HG03460 (cell line): ENCODE measurements at regions not wholly inside any gene's neighbourhood (a gene's known extent, or its start where the extent isn't known, plus 50 kb on each side); places are given as distances from the start of the nearest gene placed in this dataset.
"Not testable (repeated sequence)": the region's sequence is repeated elsewhere in the genome, so short reads cannot be mapped to it uniquely, and the experiment has no call there.

Experiments used
- ATAC-seq: cut with Tn5 transposase; IDR thresholded peaks from one replicate; pipeline ENCODE4 v1.9.1; 2021; ENCODE audit not compliant: unreplicated experiment

DNA sequence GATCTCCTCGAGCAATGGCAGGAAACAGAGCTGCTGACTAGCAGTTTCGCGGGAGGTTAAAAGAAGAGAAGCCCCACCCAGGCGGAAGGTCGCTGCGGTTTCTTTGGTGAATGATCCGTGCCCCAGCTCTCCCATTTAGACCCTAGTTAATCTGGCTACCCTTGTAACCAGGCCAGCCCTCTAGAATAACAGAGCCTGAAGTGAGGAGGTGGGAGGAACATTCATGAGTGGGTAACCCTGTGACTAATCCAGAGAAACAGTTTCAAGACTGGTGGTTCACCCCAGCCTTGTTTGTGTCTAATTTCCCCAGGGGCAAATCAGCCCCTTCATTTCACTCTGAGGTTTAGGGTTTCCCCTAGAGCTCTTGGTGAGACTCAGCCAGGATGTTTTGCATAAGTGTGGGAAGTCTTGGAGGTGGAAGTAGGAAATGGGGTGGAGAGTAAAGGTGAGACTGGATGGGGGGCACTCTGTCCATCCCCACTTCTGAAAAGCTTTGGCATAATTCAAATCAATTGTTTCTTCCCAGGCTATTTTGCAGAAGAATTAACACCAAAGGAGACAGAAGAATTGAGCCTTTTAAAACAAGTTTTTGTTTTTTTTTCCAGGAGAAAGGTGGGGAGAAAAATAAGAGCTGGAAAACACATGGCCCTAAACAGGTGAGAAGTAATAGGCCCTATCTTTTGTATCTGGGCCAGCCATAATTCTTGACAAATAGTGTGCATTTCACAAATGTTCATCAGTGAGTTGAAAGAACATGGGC, 303.1 kb downstream of the RPLP1 start:
- ATAC-seq: peak; percentile 87

DNA sequence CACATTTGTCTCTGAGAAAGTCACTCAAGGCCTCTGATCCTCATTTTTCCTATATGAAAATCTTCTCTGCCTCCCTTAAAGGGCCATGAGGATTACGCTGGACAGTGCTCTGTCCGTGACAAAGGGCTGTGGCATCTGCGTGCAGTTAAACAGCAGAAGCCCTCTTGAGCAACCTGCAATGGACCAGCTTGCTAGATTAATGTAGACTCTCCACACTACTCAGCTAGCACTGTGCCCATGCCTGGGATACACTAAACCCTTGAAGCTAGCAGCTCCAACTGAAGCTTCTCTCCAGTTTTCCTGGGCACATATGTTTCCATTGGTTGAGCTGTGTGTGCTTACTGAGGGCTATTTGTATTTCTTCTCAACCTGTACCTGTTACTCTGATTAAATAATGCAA, 303.8 kb downstream of the RPLP1 start:
- ATAC-seq: no peak

DNA sequence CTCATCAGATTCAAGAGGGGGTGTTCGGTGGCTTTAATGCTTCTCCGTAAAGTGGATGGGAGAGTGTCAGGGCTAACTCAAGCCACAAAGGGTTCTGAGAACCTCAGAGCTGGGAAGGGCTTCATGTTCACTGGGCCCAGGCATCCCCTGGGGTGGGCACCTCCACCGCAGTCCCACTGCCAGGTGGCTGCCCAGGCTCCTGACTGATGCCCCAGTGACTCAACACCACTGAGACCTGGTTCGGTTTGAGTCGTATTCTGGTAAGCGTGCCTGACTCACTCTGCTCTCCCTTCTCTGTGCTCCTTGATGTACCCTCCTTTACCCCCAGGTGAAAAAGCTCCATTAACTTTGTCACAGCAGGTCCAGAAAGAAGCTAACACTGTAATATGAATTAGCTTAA, 304.6 kb downstream of the RPLP1 start:
- no peak for ATAC-seq

DNA sequence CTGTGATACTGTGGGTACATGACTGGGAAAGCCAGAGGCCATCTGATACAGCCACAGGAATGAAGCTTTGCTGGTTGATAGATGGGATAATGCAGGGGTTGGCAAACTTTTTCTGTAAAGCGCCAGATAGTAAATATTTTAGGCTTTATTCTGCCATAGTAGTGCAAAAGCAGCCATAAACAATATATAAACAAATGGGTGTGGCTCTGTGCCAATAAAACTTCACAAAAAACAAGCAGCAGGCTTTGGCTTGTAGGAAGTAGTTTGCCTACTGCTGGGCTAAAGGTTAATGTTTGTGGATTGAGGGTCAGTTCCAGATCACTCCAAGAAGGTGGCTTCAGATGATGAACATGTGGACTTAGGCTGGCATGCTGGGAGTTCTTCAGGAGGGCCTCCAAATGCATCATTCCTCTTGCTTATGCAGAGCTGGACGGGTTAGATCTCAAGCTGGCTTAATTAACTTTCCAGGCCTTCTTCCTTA, 305.7 kb downstream of the RPLP1 start:
- ATAC-seq: no peak

DNA sequence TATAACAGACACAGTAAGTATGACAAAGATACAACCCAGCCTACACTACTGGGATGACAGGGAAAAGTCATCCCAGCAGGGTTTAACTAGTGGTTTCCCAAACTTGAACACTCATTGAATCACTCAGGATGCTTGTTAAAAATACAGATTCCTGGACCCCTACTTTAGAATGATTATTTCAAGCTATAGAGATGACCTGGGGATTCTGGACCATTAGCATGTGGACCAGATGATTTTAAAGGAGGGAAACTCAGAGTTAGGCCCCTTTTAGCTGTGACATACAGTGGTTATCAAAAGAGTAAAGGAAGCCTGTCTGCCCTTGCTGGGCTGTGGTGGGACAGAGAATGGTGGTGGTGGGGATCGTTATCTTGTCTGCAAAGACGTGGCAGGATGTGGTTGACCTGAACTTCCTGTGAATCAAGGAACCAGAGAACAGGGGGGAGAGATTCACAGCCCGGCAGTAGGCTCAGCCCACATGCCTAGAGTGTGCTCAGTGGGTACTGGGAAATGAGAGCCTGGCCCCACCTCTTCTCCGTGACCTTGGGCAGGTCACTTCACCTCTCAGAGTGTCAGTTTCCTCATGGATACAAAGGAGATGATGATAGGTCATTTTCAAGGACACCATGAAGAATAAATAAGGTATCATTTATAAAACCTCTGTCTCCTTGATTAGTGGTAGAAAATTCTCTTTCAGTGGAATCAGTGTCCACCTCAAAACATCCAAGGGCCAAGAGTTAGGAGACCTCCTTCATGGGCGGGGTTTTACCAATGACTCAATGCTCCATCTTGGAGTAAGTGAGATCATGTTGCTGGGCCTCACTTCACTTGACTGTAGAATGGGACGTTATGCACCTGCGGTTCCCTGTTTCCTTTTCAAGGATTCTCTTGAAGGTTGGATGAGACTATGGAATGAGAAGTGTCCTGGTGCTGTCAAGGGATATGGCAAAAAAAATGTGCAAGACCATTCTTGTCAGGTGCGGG, 306.5 kb downstream of the RPLP1 start:
- ATAC-seq: peak; percentile 38

DNA sequence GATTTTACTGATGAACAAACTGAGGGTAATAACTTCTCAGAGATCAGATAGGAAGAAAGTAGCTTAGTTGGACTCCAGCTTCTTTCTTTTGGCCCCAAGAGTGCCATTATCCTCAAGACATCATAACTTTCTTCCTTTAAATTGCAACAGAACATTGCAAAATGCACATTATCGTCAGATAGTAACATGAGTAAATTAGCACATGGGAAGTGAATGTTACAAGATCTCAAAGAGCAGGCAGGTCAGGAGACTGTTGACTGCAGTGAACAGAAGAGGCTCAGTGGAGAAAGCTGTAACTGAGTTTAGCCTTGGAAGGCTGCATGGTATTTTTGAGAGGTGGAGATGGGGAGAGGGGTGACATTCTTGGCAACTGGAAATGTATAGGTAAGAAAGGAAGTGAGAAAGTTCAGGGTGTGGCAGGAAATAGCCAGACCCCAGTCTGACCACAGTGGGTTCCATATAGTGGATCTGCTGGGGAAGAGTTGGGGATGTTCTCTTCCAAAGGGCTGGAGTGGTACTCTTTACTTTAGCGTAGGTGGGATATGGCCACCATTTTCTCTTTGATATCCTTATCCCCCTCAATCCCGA, 307.7 kb downstream of the RPLP1 start:
- no peak for ATAC-seq

DNA sequence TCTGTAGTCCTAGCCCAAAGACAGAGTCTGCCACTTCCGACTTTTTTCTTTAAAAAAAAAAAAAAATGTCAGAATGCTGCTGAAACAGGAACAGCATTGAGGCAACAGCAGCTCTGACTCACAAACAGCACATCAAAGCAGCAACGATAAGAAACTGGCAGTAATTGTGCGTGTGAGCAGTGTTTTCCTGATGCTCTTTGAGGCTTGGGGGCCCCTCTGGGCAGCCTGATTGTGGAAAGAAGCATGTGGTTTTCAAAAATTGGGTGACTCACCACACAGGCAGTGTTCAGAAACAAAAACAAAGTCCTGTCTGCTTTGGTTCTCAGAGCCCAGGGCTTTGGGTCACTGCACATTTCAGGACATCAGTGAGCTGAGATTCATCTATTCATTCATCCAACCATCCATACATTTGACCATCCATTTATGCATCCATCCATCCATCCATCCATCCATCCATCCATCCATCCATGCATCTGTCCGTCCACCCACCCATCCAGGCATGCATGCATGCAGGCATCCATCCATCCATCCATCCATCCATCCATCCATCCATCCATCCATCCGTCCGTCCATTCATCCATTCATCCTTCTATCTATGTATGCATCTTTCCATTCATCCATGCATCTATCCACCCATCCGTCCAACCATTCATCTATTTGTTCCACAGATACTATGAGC, 308.4 kb downstream of the RPLP1 start:
- ATAC-seq: no peak

DNA sequence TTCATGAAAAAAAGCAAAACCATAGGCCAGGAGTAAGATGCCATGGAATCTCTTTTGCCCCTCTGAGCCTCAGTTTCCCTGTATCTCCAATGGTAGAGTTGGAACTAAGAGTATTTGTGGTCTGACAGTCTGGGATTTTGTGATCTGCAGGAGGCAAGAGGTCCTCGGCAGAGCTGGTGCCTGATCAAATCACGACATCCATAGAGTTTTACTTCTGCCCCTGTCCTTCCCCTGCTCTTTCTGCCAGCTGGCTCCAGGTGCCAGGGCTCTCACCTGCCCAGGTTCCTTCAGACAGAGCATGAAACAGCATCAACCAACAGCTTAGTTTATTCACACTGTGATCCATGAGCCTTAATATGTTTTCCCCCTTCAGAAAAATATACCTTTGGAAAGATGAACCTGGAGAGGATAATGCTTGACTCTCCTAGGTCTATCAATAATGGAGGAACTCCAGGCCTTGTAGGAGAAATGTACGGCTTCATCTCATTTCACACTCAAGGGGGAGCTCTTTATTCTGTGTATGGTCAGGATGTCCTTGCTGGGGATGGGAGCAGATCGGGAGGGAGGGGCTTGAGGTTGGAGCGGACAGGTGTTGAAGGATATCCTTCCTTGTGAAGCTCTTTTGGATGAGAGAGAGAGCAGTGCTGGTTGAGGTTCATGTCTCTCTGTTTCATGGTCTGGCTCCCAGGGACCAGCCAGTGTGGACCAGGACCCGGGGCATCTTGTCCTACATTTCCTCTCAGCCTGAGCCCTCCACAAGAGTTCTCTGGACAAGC, 309.9 kb downstream of the RPLP1 start:
- ATAC-seq: no peak

DNA sequence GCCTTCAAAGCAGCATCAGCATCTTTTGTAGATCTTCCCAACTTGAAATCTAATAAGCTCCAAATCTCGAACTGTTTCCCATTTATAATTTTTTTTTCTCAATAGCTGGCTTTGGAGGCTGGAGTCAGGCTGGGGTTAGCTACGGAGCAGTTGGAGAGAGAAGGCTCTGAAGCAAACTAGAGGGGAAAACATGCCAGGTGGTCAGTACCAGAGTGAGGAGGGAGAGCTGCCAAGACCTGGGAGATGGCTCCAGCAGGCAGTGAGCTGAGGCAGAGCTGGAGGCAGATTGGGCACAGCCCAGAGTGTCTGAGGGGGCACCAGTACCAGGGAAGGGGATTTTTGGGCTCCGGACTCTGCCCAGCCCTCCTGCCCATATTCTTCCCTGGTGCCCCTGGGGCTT, 311.2 kb downstream of the RPLP1 start:
- no peak for ATAC-seq

DNA sequence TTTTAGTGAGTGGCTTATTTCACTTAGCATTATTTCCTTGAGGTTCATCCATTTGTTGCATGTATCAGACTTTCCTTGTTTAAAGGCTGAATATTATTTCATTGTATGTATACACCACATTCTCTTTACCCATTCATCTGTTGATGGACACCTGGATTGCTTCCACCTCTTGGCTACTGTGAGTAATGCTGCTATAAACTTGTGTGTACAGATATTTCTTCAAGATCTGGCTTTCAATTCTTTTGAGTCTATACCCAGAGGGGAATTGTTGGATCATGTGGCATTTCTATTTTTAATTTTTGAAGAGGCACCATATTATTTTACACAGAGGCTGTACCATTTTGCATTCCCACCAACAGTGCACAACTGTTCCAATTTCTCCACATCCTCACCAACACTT, 313.5 kb downstream of the RPLP1 start:
- no peak for ATAC-seq

DNA sequence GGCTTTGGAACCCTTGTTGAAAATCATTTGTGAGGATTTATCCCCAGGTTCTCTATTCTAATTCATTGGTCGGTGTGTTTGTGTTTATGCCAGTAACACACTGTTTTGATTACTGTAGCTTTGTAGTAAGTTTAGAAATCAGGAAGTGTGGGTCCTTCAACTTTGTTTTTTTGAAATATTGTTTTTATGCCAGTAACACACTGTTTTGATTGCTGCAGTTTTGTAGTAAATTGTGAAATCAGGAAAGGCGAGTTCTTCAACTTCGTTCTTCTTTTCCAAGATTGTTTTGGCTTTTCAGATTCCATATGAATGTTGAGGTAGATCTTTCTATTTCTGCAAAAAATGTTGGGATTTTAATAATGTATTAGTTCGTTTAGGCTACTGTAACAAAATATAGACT, 314.6 kb downstream of the RPLP1 start:
- ATAC-seq: no peak

DNA sequence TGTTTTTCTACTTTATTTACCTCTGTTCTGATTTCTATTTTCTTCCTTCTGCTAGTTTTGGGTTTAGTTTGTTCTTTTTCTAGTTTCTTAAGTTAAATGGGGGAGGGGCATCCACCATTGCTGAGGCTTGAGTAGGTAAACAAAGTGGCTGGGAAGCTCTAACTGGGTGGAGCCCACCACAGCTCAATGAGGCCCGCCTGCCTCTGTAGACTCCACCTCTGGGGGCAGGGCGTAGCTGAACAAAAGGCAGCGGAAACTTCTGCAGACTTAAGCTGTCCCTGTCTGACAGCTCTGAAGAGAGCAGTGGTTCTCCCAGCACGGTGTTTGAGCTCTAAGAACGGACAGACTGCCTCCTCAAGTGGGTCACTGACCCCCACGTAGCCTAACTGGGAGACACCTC, 316.7 kb downstream of the RPLP1 start:
- ATAC-seq: not testable (repeated sequence)

DNA sequence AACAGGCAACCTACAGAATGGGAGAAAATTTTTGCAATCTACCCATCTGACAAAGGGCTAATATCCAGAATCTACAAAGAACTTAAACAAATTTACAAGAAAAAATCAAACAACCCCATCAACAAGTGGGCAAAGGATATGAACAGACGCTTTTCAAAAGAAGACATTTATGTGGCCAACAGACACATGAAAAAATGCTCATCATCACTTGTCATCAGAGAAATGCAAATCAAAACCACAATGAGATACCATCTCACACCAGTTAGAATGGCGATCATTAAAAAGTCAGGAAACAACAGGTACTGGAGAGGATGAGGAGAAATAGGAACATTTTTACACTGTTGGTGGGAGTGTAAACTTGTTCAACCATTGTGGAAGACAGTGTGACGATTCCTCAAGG, 321.6 kb downstream of the RPLP1 start:
- ATAC-seq: not testable (repeated sequence)

DNA sequence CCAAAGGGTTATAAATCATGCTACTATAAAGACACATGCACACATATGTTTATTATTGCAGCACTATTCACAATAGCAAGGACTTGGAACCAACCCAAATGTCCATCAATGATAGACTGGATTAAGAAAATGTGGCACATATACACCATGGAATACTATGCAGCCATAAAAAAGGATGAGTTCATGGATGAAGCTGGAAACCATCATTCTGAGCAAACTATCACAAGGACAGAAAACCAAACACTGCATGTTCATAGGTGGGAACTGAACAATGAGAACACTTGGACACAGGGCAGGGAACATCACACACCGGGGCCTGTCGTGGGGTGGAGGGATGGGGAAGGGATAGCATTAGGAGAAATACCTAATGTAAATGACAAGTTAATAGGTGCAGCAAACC, 322.1 kb downstream of the RPLP1 start:
- not testable (repeated sequence) for ATAC-seq

DNA sequence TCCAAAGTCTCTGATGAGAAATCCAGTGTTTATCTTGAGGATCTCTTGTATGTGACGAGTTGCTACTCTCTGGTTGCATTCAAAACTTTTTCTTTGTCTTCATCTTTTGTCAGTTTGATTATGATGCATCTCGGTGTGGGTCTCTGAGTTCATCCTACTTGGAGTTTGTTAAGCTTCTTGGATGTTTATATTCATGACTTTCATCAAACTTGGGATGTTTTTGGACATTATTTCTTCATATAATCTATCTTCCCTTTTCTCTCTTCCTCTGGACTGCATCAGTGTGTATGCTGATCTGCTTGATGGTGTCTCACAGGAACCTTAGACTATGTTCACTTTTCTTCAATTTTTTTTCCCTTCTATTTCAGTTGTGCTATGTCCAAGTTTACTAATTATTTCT, 320.4 kb downstream of the TLE3 start:
- ATAC-seq: no peak

DNA sequence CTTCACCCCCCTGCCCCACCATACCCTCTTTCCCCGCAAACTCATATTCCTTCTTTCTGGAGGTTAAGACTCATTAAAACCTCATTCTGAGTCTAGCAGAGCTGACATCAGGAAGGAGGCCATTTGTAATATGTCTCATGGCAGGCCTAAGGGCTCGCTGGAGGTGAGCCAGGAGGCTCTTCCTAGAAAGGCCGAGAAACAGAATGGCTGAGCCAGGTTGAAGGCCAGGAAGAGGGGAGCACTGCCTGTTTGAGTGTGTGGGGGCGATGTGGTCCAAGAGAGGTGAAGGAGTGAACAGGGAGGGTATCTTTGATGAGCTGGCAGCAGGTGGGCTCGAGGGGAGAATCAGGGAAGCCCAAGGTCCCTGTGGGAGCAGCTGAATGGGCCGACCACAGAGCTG, 317.3 kb downstream of the TLE3 start:
- ATAC-seq: no peak

DNA sequence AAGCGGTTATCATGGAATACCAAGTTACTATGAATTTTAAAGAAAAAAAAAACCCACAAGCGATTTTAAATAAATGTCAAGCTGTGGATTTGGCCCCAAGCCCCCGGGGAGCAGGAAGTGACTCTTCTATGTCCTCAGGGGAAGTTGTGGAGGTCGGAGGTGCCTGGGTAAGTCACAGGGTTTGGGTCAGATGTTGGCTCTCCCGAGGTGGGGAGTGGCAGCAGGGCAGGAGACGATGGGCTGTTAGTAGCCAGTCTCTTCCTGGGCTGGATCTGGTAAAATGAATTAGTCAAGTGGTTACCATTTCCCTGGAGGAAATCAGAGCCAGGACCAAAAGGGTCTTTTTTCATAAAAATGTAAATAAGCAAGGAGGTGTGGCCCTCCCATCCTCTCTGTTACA, 316.7 kb downstream of the TLE3 start:
- ATAC-seq: no peak

DNA sequence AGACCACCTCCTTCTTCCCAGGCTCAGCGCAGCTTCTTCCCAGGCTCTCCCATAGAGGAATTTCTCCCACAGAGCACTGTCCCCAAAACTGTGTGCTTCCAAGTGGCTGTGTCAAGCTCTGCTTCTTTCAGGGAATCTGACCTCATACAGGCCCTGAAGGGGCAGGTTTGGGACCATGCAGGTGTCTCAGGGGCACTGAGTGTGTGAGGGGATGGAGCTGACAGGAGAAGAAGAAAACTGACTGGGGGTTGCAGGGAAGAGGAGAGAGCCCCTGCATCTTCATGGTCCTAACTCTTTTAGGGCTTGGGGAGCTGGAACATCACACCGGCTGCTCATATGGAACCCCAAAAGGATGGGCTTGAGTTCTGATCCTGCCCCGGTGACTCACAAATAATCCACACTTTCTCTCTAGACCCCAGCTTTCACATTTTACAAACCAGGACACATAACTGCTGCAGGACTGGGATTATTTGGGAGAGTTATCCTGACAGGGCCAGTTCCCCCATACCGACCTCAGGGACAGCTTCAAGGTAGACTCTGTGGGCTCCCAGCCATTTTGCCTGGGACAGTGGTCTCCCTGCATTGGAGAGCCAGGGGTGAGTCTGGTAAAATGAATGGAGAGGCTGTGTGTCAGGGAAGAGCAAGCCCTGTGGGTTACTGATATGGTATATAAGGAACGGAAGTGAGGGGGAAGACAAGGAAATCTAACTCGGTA, 316.1 kb downstream of the TLE3 start:
- ATAC-seq: no peak

DNA sequence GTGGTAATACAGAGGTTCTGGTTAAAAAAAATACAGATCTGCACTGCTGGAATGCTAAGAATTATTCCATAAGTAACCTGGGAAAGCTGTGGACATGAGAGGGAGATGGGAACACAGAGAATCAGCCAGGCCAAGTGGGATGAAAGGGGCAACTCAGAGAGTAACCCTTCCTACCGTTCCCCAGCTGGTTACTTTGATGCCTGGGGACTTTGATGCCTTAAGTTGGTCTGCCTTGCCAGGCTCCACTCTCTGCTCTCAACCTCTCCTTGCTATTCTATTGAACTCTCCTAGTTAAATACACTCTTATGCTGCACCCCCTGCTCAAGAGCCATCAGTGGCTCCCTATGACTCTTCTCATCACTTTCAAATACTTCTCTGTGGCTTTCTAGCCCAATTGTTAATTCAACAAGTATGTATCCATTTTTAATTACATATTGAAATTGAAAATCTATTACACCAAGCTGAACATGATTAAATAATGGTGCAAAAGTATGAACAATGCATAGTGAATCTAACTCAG, 315.5 kb downstream of the TLE3 start:
- ATAC-seq: no peak
